HG03378 (cell line): ENCODE measurements at regions not wholly inside any gene's neighbourhood (a gene's known extent, or its start where the extent isn't known, plus 50 kb on each side); places are given as distances from the start of the nearest gene placed in this dataset.
"Not testable (repeated sequence)": the region's sequence is repeated elsewhere in the genome, so short reads cannot be mapped to it uniquely, and the experiment has no call there.

ENCODE experiments used
- ATAC-seq: cut with Tn5 transposase; IDR thresholded peaks from one replicate; pipeline ENCODE4 v1.9.1; 2021; ENCODE audit warnings: mild to moderate bottlenecking, moderate library complexity; ENCODE audit not compliant: unreplicated experiment

DNA sequence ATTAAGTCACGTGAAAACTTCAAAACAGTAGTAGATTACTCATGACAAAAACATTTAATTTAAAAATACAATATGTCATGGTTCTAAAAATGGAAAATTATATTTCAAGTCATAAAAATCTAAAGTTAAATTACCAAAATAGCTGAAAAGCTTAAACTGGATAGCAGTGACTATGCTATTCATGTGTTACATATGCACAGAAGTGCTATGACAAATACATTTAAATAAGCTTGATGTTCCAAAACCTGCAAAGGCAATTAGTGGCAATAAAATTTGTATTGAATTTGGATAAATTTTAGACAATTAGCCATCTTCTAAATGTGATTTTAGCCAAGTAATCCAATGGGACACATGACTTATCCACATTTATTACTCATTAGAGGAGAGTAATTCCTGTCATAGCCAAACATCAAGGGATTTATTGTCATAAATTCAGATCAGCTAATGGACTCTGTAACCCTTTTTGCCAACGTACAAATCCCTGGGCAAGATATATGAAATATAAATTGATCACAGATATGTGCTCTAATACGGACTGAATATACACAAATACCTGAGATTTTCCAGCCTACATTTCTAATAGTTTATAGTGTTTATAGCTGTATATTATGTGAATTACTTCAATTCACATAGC is 419.4 kb downstream of the ISL1 start:
- ATAC-seq = no peak

DNA sequence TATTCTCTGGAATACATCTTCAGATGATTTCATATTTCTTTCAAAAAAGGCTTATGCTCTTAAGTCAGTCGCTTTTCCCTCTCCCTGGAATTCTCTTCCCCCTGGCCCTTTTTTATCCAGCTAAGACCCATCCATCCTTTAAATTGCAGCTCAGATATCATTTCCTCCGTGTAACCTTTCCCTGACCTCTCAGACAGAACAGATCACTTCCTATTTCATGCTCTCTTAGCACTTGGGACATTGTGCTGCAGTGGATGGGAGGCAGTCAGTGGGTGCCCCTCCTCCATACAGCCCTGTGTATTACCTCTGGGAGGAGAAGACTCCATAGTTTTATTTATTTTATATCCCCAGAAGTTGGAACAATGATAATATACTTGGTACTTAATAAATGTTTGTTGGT is 423.4 kb downstream of the ISL1 start:
- no peak for ATAC-seq

DNA sequence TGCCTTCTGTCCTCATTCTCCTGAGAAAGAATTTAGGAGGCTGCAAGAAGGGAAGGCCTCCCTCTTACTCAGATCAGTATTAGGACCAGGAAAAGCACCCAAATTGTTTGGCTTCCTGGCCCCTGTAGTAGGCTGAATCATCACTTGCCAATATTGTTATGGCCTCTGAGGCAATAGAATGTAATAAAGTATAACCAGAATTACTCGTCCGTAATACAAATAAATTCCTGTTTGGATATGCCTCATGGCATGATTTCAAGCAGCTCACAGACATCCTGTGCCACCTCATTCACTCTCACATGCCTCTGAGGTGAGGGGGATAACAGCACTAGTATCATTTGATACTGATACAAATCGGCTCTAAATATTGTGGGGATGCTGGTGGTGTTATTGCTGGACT is 427.3 kb downstream of the ISL1 start:
- ATAC-seq = no peak

DNA sequence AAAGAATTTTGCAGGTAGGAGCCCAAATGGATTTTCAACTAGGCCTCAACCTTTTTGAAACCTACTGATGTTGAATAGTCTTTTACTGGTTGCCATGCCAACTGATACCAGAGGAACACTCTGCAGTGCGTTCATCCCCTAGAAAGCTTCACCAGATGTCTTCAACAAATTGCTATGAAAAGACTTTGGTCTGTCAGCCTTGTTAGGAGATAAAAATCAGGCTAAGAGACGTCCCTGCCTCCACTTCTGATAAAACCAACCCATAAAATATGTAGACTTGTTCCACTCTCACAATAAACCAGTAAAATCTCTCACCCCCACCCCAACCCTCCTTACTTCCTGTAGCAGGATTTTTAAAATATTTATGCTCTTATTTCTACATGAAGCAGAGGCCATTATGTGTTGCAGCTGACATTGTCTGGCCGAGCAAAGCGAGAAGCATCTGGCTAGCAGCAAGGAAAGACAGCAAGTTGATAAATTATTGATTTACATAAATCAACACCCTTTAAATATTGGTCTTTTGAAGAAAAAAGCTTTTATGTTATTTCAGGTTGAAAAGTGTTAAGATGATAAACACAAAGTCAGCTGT is 428.7 kb downstream of the ISL1 start:
- ATAC-seq = no peak

DNA sequence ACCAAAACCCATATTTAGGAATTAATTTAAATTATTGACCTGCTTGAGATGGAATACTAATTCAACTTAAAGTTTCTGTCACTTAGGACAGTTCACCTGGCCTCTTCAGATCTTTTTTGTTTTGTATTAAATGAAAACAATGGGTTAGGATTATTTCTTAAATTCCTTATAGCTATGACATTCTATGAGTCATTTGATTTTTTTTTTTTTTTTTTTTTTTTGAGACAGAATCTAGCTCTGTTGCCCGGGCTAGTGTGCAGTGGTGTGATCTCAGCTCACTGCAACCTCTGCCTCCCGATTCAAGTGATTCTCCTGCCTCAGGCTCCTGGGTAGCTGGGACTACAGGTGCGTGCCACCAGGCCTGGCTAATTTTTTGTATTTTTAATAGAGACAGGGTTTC is 431.6 kb downstream of the ISL1 start:
- ATAC-seq = not testable (repeated sequence)

DNA sequence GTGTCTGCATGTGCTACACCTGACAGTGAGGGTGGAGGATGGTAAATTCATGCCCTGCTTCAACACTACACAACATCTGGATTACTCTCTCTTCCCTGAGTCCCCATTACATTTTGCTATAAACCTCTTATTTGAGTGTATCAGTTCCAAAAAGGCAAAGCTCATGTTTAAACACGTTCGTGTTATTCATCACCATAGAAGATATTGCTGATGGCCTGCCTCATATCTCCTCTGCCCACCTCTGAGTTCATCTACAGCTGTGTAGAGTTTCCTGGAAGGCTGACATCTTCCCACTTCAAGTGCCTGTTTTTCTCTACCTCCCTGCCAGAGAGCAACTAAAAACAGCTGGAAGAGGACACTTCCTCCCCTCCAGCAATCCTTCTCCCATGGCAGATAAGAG is 433.2 kb downstream of the ISL1 start:
- no peak for ATAC-seq

DNA sequence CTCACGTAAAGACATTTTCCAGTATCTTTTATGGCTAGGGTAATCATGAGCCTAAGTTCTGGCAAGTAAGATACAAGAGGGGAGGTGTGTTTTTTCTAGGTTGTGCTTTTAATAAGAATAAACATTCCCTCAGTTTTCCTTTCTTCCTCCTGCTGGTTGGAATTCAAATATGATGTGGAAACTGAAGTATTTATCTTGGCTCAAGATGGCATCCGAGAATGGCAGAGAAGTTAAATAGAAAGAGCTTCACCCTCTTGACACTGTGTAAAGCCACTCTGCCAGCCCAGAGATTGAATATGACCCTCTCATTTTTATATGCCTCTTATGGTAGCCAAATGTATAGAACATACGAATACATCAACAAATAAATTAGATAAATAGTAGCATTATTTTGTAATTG is 438.4 kb downstream of the ISL1 start:
- no peak for ATAC-seq

DNA sequence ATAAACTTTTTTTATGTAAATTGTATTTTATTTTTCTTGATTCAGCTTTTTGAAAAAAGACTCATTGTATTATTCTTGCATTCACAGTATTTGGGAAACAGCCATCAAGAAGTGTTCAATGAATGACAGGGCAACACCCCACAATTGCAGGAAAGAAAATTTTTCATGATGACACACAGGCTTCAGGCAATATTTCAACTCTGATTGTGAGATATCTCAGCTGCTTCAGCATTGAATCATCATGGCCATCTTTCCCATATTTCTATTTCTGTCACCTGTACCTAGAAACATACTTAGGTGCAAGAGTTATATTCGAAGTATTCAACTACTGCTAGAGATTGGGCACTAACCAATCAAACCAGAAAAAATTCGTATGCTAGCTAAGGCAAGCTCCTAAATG is 446.0 kb downstream of the ISL1 start:
- ATAC-seq = no peak

DNA sequence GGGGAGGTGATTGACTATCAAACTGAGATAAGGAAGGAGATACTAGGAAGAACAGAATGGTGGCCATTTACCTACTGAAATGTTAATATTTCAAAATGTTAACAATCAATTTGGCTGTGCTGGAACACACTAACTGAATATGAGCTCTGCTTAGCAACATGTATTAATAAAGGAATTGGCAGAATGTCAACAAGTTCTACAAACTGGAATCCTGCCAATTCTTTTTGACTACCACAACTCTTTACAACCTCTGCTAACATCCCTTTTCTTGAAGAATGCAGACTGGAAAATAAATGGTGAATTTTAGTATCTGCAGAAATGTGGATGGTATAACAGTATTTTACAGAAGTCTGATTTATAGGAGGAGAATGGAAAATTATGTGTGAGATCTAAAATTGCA is 446.4 kb downstream of the ISL1 start:
- ATAC-seq = no peak

DNA sequence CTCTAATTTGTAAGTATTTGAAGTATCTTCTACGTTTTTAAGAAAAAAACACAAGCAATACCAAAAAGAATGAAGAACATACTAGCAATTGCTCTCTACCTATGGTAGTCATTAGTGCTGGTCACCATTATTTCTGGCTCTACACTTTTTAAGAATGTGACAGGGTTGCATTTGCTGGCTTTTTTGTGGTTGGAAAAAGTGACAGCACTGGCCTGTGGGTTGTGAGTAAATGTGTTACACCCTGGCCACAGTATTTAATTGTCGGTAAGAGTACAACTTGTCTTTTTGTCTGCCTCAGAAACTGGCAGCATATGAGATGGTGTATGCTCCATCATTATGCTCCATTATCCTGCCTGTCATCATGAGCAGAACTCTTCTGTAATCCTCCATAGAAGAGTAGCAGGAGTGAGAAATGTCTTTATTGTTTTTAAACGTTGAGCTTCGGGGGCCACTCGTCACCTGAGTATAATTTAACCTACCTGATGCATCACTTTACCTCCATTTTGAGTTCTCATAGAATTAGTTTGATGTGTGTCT is 449.8 kb downstream of the ISL1 start:
- no peak for ATAC-seq

DNA sequence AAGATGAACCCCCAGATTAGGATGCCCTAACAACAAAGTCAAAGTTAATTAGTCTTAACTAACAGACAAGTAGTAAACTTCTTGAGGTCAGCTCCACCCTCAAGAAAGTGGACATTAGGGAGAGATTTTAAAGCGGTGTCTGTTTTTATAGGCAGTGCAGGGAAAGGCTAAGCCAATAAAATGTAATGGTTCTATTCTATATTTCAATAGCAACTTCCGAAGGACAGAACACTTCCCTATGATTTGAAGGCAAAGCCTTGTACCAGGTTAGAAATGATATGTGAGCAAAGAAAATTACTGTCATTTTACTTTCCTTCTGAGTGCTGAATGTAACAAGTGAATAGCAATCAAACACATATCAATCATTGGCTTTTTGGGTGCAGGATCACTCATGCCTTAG is 455.2 kb downstream of the ISL1 start:
- no peak for ATAC-seq

DNA sequence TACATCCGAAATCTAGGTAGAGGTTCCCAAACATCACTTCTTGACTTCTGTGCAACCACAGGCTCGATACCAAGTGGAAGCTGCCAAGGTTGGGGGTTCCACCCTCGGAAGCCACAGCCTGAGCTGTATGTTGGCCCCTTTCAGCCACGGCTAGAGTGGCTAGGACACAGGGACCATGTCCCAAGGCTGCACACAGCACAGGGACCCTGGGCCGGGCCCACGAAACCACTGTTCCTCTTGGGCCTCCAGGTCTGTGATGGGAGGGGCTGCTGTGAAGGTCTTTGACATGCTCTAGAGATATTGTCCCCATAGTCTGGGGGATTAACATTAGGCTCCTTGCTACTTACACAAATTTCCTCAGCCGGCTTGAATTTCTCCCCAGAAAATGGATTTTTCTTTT is 460.6 kb downstream of the ISL1 start:
- ATAC-seq = no peak

DNA sequence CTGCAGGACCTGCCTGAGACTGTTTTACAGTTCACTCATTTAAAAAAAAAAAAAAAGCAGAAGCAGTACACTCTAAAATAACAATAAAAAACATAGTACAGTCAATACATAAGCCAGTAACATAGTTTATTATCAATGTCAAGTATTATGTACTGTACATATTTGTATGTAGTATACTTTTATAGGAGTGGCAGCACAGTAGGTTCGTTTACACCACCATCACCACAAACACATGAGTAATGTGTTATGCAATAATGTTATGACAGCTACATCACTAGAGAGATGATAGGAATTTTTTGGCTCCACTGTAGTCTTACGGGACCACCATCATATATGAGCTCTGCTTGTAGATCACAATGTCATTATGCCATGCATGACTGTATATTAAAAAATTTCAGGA is 462.8 kb downstream of the ISL1 start:
- ATAC-seq = no peak

DNA sequence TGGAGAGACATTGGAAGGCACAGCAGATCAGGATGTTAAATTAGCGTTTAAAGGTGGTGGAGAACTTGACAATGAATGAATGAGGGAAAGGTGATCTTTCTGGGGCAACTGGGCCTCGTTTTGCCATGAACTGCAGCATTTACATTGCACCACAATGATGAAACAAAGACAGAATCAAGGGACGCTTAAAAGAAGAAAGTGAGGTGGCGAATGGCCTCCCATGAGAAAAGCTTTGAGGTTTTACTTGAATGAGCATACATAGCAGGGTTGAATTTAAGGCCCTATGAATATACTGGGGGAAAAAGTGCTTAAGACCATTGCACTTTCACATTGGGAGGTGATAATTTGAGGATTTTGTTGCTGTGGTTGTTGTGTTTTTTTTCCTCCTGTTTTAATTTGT is 476.4 kb downstream of the ISL1 start:
- no peak for ATAC-seq

DNA sequence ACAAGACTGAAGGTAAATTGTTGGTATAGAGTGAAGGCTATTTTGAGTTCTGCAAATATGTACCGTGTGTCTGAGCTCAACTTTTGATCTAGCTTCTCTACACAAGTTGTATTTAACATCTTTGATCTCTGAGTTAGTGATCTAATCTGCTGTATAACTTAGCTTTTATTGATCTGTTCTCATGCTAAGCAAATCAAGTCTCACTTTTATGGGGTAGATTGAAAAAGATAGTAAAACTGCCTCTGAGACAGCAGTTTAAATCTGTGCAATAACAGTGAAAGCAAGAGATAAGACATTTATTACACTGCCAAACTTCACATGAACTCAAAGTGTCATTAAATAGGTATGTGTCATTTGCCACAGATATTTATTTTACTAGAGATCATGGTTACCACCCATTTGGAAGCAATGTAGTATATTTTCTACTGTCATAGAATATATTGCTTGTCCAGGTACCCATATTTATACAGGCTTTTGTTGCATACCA is 477.3 kb downstream of the ISL1 start:
- ATAC-seq = no peak

DNA sequence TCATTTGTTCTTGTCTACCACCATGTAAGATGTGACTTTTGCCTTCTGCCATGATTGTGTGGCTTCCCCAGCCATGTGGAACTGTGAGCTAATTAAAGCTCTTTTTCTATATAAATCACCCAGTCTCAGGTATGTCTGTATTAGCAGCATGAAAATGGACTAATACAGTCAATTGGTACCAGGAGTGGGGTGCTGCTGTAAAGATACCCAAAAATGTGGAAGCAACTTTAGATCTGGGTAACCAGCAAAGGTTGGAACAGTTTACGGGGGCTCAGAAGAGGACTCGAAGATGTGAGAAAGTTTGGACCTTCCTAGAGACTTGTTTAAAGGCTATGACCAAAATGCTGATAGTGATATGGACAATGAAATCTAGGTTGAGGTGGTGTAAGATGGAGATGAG is 488.9 kb downstream of the ISL1 start:
- no peak for ATAC-seq

DNA sequence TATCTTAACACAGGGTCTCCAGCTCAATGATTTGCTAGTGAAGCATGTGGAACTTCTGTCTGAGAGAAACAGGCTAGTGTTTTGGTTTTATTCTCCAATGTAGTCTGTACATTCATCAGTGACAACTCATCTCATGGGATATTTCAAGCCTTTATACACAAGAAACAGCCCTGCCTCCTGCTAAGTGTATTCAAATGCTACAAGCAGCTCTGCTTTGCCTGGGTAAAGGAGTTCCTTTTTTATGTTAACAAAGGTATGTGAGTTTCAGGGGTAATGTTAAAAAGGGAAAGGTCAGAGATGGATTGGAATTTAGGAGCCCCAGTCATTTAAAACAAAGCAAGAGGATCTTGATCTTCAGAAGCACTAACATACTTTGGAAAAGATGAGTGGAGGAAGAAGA is 498.7 kb downstream of the ISL1 start:
- no peak for ATAC-seq

DNA sequence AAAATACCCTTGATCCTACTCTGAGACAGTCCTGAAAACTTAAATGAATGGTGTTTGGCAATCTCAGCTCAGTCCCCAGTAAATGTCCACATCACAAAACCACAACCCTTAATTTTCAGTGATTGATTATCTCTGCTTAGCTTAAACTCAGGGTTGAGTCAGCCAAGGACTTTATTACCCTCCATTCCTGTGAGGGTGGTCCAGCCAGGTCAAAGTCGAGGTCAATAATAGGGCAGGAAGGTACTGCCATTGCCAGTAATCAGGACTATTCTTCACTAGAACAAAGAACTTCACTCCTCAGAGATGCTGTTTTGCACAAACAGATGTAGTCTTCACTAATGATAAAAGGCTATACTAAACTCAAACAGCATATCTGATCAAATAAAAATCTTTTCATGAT is 499.4 kb downstream of the ISL1 start:
- ATAC-seq = no peak

DNA sequence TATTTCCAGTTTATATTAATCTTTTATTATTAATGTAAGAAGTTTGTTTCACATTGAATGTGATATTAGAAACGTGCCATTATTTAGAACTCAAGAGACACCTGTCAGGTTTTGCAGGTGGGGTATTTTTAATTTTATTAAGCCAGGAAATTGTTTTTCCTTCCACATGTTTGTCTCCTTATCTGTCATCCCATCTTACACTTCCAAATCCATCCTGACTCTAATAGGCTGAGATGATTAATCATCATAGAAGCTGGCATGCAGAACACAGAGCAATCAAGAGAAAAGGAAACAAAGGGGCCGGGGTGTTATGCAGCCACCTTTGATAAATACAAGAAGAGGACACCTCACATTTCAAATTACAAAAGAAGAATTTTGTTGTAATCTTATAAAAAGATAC is 506.5 kb downstream of the ISL1 start:
- no peak for ATAC-seq

DNA sequence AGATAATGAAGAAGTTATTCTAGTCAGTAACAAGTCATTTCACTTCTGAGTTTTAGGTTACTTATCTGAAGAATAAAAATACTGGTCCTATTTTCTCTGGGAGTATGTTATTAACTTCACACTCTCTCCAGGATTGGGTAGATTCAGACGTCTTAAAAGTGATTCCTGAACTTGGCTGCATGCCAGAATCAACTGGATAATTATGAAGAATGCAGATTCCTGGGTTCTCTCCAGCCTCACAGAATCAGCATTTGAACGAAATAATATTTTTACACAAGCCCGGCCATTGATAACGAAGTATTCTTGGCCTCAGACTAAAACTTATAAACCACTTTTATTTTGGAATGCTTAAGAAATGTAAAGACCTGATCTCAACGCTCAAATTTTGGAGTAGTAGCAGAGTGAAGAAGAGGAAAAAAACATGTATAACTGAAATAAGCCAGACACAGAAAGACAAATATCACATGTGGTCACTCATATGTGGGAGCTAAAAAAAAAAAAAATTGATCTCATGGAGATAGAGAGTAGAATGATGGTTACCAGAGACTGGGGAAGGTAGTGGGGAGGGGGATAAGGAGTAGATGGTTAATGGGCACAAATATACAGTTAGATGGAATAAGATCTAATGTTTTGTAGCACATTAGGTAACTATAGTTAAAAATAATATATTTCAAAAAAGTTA is 507.3 kb downstream of the ISL1 start:
- ATAC-seq = no peak

DNA sequence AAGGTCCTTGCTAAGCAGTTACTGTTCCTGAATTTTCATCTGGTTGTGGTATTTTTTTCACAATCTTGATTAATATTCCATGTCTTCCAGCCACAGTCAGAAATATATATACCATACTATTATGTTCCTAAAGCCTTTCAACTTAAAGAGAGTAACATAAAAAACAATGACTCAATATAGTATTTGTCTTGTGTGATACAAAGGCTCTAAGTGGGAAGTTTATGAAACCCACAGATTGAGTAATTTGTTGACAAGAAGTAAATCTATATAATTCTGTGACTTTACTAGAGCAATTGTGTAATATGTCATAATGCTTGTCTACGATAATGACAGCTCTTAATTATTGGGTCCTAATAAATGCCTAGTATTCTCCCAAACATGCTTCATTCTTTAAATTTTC is 509.4 kb downstream of the ISL1 start:
- no peak for ATAC-seq

DNA sequence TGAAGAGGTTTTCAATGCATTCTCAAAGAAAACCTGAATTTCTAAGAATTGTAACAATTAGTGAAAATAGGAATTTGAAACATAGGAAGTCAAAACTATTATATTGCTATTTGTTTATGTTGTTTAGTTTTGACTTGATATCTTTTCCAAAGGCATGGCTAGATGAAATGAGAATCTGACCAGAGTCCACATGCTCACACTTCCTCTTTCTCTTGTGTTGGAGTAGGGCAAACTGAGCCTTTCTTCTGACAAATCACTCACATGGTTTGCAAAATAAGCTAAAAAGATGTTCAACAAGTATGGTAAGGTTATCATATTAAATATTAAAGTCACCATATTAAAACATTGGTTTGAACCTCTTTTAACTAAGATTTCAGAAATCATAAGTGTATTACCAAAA is 512.6 kb downstream of the ISL1 start:
- ATAC-seq = no peak
